Stimulated activated naive B cell treated with anti-CD40 and anti-IgM and Interleukin-4, amounts not matched to agents 10 μg/mL and 1 μg/mL and 100 μg/mL, for 72 hours (primary cell): ENCODE measurements at regions not wholly inside any gene's neighbourhood (a gene's known extent, or its start where the extent isn't known, plus 50 kb on each side); places are given as distances from the start of the nearest gene placed in this dataset.
"Not testable (repeated sequence)": the region's sequence is repeated elsewhere in the genome, so short reads cannot be mapped to it uniquely, and the experiment has no call there.

Experiments
- ATAC-seq, 2 donors: fragments of 150-1000 bp; cut with Tn5 transposase; replicated peaks; 2 replicates each; pipeline ENCODE4 v1.10.0; 2021; ENCODE audit warnings: moderate library complexity in 1 of 2
- DNase-seq: peaks from one replicate; pipeline ENCODE4 v3.0.0; 2021
- H3K27ac Mint-ChIP-seq: one replicate; pipeline ENCODE4 v1.8.0; 2022; ENCODE audit warnings: mild to moderate bottlenecking, mixed read lengths
- H3K27me3 Mint-ChIP-seq, 2 donors: one replicate each; pipeline ENCODE4 v1.8.0; 2022; ENCODE audit warnings: mixed read lengths in 2 of 2
- H3K36me3 Mint-ChIP-seq, 2 donors: one replicate each; pipeline ENCODE4 v1.8.0; 2022; ENCODE audit warnings: mixed read lengths in 2 of 2, mild to moderate bottlenecking in 1 of 2
- H3K4me1 Mint-ChIP-seq, 2 donors: one replicate each; pipeline ENCODE4 v1.8.0; 2022; ENCODE audit warnings: mixed read lengths in 2 of 2, mild to moderate bottlenecking in 1 of 2
- H3K4me3 Mint-ChIP-seq, 2 donors: one replicate each; pipeline ENCODE4 v1.8.0; 2022; ENCODE audit warnings: mild to moderate bottlenecking in 2 of 2, mixed read lengths in 2 of 2, moderate library complexity in 1 of 2
- H3K9me3 Mint-ChIP-seq, 2 donors: one replicate each; pipeline ENCODE4 v1.8.0; 2022; ENCODE audit warnings: mixed read lengths in 2 of 2, mild to moderate bottlenecking in 1 of 2

GRCh38 chr1:78334952-78335351, 155.8 kb upstream of the PTGFR start:
- H3K27ac Mint-ChIP-seq, result no peak overlapping the region
- no peaks in the 10 kb centered on the region for H3K27me3 Mint-ChIP-seq
- no peaks in the 10 kb centered on the region for H3K36me3 Mint-ChIP-seq
- H3K9me3 Mint-ChIP-seq, result peaks cover 0 to 2% of the 10 kb centered on the region in 2 donors
- no peaks in the 10 kb centered on the region for H3K4me1 Mint-ChIP-seq
- ATAC-seq, result no peak
- no peak overlapping the region for H3K4me3 Mint-ChIP-seq
- DNase-seq, result no peak

DNA sequence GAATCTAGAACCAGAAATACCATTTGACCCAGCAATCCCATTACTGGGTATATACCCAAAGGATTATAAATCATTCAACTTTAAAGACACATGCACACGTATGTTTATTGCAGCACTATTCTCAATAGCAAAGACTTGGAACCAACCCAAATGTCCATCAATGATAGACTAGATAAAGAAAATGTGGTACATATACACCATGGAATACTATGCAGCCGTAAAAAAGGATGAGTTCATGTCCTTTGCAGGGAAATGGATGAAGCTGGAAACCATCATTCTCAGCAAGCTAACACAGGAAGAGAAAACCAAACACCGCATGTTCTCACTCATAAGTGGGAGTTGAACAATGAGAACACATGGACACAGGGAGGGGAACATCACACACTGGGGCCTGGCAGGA, 154.0 kb upstream of the PTGFR start:
- H3K27me3 Mint-ChIP-seq, H3K27ac Mint-ChIP-seq, DNase-seq, H3K4me3 Mint-ChIP-seq, ATAC-seq, H3K36me3 Mint-ChIP-seq, H3K9me3 Mint-ChIP-seq, H3K4me1 Mint-ChIP-seq: not testable (repeated sequence)

DNA sequence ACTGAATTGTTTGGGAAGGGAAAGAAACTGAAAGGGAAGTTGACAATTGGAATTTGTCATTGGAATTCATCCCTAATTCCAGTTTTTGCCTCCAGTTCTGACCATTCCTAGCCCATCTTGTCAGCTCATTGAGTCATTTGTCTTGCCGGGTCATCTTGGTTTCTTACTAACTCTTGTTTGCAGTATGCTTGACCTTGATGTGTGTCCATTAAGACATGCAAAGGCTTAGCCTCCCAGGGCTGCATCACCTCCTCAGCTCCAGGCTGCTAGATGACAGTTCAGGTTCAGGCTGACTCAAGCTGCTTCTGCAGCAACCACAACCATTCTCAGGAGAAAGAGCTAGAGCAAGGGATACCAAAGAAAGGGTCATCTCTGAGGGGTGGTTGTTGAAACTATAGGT, 151.3 kb upstream of the PTGFR start:
- no peaks in the 10 kb centered on the region for H3K36me3 Mint-ChIP-seq
- H3K27ac Mint-ChIP-seq, result no peak overlapping the region
- no peaks in the 10 kb centered on the region for H3K4me1 Mint-ChIP-seq
- peaks cover 0 to 2% of the 10 kb centered on the region in 2 donors for H3K9me3 Mint-ChIP-seq
- H3K4me3 Mint-ChIP-seq, result no peak overlapping the region
- DNase-seq (no peak), ATAC-seq (no peak)
- H3K27me3 Mint-ChIP-seq, result no peaks in the 10 kb centered on the region

DNA sequence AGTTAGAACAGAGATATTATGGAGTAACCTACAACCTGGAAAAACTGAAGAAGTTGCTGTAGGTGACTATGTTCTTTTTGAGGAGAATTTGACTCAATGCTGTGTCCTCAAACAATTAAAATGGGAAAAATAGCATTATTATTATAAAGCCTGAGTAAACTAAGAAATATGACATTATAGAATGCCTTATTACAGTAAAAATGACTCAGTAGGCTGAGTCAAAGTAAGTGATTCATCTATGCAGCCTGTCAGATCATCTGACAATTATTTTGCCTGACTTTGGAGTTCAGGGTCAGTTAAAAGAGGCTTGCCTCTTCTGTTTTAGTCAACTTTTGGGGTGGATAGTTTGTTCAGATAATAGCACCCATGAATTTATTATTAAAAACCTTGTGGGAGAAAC, 150.8 kb upstream of the PTGFR start:
- H3K36me3 Mint-ChIP-seq, result no peaks in the 10 kb centered on the region

DNA sequence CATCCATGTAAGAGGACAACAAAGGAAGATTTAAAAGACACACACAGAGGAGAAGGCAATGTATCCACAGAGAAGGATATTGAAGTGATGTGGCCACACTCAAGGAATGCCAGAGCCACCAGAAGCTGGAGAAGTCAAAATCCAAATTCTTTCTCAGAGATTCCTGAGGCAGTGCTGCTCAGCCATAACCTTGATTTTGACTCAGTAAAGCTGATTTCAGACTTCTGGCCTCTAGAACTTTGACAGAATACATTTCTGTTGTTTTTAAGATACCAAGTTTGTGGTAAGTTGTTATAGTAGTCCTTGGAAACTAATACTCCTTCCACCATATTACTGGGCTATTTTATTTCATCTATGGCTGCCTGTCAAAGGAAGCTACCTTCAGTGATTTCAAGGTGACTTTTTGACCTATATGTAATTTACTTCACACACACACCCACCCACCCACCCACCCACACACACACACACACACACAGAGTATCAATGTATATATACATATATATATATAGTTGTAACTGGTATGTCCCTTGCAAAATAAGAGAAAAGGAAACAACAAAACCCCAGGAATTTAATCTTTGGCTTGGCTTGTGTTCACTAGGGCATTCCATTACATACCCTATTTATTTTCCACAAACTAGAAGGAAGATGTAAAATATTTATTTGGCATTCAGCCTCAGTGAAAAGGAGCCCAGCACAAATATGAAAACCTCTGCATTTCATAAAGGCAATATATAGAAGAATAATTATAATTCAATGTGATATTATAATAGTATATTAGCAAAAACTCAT, 142.1 kb upstream of the PTGFR start:
- no peak for ATAC-seq
- Mint-ChIP-seq H3K27ac (no peak overlapping the region), H3K9me3 (no peaks in the 10 kb centered on the region), H3K4me3 (no peak overlapping the region), H3K27me3 (no peaks in the 10 kb centered on the region), H3K36me3 (no peaks in the 10 kb centered on the region), H3K4me1 (no peaks in the 10 kb centered on the region)
- DNase-seq, result no peak

More for the DNA sequence above, 150.8 kb upstream of the PTGFR start:
- Mint-ChIP-seq H3K27ac (no peak overlapping the region), H3K27me3 (no peaks in the 10 kb centered on the region), H3K4me3 (no peak overlapping the region), H3K4me1 (no peaks in the 10 kb centered on the region), H3K9me3 (peaks cover 0 to 2% of the 10 kb centered on the region in 2 donors)
- DNase-seq (no peak), ATAC-seq (no peak)

DNA sequence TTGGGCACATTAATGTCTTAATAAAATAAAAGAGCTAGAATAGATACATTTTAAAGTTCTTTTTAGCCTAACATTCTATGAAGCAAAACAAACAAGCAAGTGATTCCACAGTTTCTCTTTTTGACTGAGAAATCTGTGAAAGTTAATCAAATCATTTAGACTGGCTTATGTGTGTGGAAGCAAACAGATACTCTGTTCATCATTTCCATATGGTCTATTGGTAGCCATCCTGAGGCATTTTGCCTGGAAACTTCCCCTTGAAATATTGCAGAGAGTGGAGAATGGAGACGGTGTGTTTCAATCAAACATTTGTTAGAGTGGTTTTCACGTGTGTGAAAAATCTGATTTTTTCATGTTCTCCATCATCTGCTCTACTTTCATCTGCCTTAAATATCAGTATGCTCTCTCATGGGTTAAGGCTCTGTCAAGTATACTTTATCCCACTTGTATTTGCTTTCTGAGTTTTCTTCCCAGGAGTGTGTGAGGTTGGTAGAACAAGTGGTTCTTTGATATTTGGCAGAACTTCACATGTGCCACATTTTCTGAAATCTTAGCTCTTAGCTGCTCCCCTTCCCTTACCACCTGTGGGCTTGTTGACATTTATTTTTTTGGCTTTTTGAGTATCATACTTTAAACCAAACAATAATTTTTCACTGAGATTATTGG, 139.1 kb upstream of the PTGFR start:
- Mint-ChIP-seq H3K4me3 (no peak overlapping the region), H3K4me1 (no peaks in the 10 kb centered on the region), H3K27me3 (no peaks in the 10 kb centered on the region), H3K27ac (no peak overlapping the region), H3K9me3 (no peaks in the 10 kb centered on the region), H3K36me3 (no peaks in the 10 kb centered on the region)
- no peak for DNase-seq
- no peak for ATAC-seq

GRCh38 chr1:78355656-78356055, 135.1 kb upstream of the PTGFR start:
- ATAC-seq (no peak), DNase-seq (no peak)
- no peaks in the 10 kb centered on the region for H3K4me1 Mint-ChIP-seq
- H3K9me3 Mint-ChIP-seq, result no peaks in the 10 kb centered on the region
- no peaks in the 10 kb centered on the region for H3K36me3 Mint-ChIP-seq
- no peaks in the 10 kb centered on the region for H3K27me3 Mint-ChIP-seq
- no peak overlapping the region for H3K4me3 Mint-ChIP-seq
- H3K27ac Mint-ChIP-seq, result no peak overlapping the region

DNA sequence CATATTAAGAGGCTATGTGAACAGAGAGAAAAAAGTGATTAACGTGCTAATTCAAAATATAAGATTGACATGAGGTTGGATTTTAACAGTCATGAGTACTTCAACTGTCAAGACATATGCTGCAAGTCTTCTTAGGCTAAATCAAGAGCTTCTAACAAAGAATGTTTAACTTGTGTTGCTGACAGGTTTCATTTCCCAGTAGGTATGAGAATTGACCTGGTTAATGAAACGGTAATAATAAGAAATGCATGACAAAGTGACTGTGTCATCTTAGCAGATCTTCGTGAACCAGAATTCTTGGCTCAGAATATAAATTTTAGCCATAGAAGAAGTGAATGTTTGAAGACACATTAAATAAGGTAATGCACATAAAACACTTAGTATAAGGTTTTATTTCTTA, 132.6 kb upstream of the PTGFR start:
- no peaks in the 10 kb centered on the region for H3K27me3 Mint-ChIP-seq
- H3K27ac Mint-ChIP-seq, result no peak overlapping the region
- H3K4me3 Mint-ChIP-seq, result no peak overlapping the region
- H3K36me3 Mint-ChIP-seq, result no peaks in the 10 kb centered on the region
- ATAC-seq (no peak), DNase-seq (no peak)
- H3K4me1 Mint-ChIP-seq, result no peaks in the 10 kb centered on the region
- no peaks in the 10 kb centered on the region for H3K9me3 Mint-ChIP-seq

DNA sequence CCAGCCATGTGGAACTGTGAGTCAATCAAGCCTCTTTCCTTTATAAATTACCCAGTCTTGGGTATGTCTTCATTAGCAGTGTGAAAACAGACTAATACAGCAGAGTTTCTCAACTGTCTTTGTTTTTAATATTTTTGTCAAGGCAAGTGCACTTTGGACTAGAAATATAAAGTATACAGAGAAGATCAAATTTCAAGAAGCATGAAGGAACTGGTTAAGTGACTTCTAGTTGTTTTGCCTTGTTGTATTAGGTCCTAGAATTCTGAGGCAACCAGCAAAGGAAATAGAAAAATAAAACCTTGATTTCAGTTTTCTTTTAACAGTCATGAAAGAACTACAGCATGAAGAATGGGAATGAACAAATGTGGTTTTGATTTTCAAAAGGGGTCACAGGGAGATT, 131.1 kb upstream of the PTGFR start:
- no peaks in the 10 kb centered on the region for H3K4me1 Mint-ChIP-seq
- DNase-seq (no peak), ATAC-seq (no peak)
- no peaks in the 10 kb centered on the region for H3K36me3 Mint-ChIP-seq
- no peaks in the 10 kb centered on the region for H3K9me3 Mint-ChIP-seq
- no peak overlapping the region for H3K27ac Mint-ChIP-seq
- no peak overlapping the region for H3K4me3 Mint-ChIP-seq
- H3K27me3 Mint-ChIP-seq, result no peaks in the 10 kb centered on the region

- no peaks in the 10 kb centered on the region for H3K9me3 Mint-ChIP-seq
- no peaks in the 10 kb centered on the region for H3K27me3 Mint-ChIP-seq
- no peak overlapping the region for H3K4me3 Mint-ChIP-seq
- no peak overlapping the region for H3K27ac Mint-ChIP-seq
- no peaks in the 10 kb centered on the region for H3K36me3 Mint-ChIP-seq
- DNase-seq, result no peak
- no peaks in the 10 kb centered on the region for H3K4me1 Mint-ChIP-seq
- no peak for ATAC-seq
These were observed 130.2 kb upstream of the PTGFR start for GRCh38 chr1:78360584-78360983.

- H3K4me1 Mint-ChIP-seq, result no peaks in the 10 kb centered on the region
- H3K27ac Mint-ChIP-seq, result no peak overlapping the region
- H3K36me3 Mint-ChIP-seq, result no peaks in the 10 kb centered on the region
- peaks cover 0 to 1% of the 10 kb centered on the region in 2 donors for H3K9me3 Mint-ChIP-seq
- no peak for DNase-seq
- no peak for ATAC-seq
- H3K4me3 Mint-ChIP-seq, result no peak overlapping the region
- H3K27me3 Mint-ChIP-seq, result no peaks in the 10 kb centered on the region
These were observed 123.1 kb upstream of the PTGFR start for GRCh38 chr1:78367700-78368099.

DNA sequence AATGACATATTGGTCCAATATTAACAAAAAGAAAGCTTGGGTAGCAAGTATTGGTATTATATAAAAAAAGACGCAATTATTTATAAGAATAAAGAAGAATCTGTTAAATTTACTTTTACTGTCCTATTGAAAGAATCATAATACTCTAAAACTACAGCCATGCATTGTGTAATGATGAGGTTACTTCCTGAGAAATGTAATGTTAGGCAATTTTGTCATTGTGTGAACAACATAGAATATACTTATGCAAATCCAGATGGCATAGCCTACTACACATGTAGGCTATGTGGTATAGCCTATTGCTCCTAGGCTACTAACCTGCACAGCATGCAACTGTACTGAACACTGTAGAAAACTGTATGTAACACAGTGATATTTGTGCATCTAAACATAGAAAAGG, 121.2 kb upstream of the PTGFR start:
- no peak for ATAC-seq
- peaks cover 0 to 3% of the 10 kb centered on the region in 2 donors for H3K9me3 Mint-ChIP-seq
- no peak for DNase-seq
- no peaks in the 10 kb centered on the region for H3K36me3 Mint-ChIP-seq
- H3K27me3 Mint-ChIP-seq, result no peaks in the 10 kb centered on the region
- no peaks in the 10 kb centered on the region for H3K4me1 Mint-ChIP-seq
- H3K4me3 Mint-ChIP-seq, result no peak overlapping the region
- H3K27ac Mint-ChIP-seq, result no peak overlapping the region

GRCh38 chr1:78370356-78370755, 120.4 kb upstream of the PTGFR start:
- ATAC-seq, result no peak
- H3K9me3 Mint-ChIP-seq, result peaks cover 0 to 4% of the 10 kb centered on the region in 2 donors
- H3K4me3 Mint-ChIP-seq, result no peak overlapping the region
- H3K36me3 Mint-ChIP-seq, result no peaks in the 10 kb centered on the region
- DNase-seq, result no peak
- H3K4me1 Mint-ChIP-seq, result no peaks in the 10 kb centered on the region
- no peaks in the 10 kb centered on the region for H3K27me3 Mint-ChIP-seq
- H3K27ac Mint-ChIP-seq, result no peak overlapping the region

- Mint-ChIP-seq H3K4me1 (no peaks in the 10 kb centered on the region), H3K9me3 (peaks cover 0 to 4% of the 10 kb centered on the region in 2 donors), H3K27me3 (no peaks in the 10 kb centered on the region), H3K4me3 (no peak overlapping the region), H3K27ac (no peak overlapping the region), H3K36me3 (no peaks in the 10 kb centered on the region)
- no peak for ATAC-seq
- no peak for DNase-seq
These were observed 119.8 kb upstream of the PTGFR start for GRCh38 chr1:78370779-78371482.

- Mint-ChIP-seq H3K9me3 (peaks cover 0 to 4% of the 10 kb centered on the region in 2 donors), H3K36me3 (no peaks in the 10 kb centered on the region), H3K27me3 (no peaks in the 10 kb centered on the region), H3K4me1 (no peaks in the 10 kb centered on the region), H3K27ac (no peak overlapping the region), H3K4me3 (no peak overlapping the region)
- ATAC-seq (no peak), DNase-seq (no peak)
These were observed 117.1 kb upstream of the PTGFR start for GRCh38 chr1:78373676-78374075.
